CD14-positive monocyte (primary cell): ENCODE measurements at regions not wholly inside any gene's neighbourhood (a gene's known extent, or its start where the extent isn't known, plus 50 kb on each side); places are given as distances from the start of the nearest gene placed in this dataset.

Source experiments
- DNase-seq, 3 donors: peaks; one replicate each; pipeline ENCODE4 v3.0.0-alpha.2; 2011 to 2022
- H2AFZ ChIP-seq: 2 replicates; pipeline ENCODE4 v1.6.0; 2012; ENCODE audit warnings: mild to moderate bottlenecking, low read depth, low read length, inconsistent platforms; ENCODE audit not compliant: insufficient read depth, poor library complexity, severe bottlenecking
- H3K27ac ChIP-seq, 2 donors: 1 replicate in 1 of 2; 2 replicates in 1 of 2; pipeline ENCODE4 v1.5.1; 2012 to 2013; ENCODE audit warnings: low read length in 2 of 2, control low read depth in 1 of 2, inconsistent platforms in 1 of 2, low read depth in 1 of 2, mild to moderate bottlenecking in 1 of 2
- H3K27me3 ChIP-seq, 2 donors: one replicate each; pipeline versions ENCODE4 v1.6.0 to v1.6.1; 2011 to 2013; ENCODE audit warnings: low read length in 2 of 2; ENCODE audit not compliant: control insufficient read depth in 2 of 2, insufficient read depth in 2 of 2
- H3K36me3 ChIP-seq, 2 donors: replicated peaks in 1 of 2; 1 replicate in 1 of 2; 2 replicates in 1 of 2; pipeline versions ENCODE4 v1.5.1 to v1.6.1; 2012 to 2013; ENCODE audit warnings: low read length in 2 of 2, control low read depth in 1 of 2, inconsistent platforms in 1 of 2, mild to moderate bottlenecking in 1 of 2; ENCODE audit not compliant: insufficient read depth in 2 of 2, control insufficient read depth in 1 of 2
- H3K4me1 ChIP-seq, 2 donors: 1 replicate in 1 of 2; 2 replicates in 1 of 2; pipeline versions ENCODE4 v1.5.1 to v1.6.1; 2012 to 2013; ENCODE audit warnings: low read length in 2 of 2, control low read depth in 1 of 2, inconsistent platforms in 1 of 2, mild to moderate bottlenecking in 1 of 2, moderate library complexity in 1 of 2; ENCODE audit not compliant: insufficient read depth in 2 of 2, control insufficient read depth in 1 of 2
- H3K4me2 ChIP-seq: replicated peaks from 2 replicates; pipeline ENCODE3; 2012; ENCODE audit warnings: low read length, moderate library complexity, mild to moderate bottlenecking; ENCODE audit not compliant: poor library complexity, severe bottlenecking; ENCODE audit errors: extremely low read depth
- H3K4me3 ChIP-seq, 3 experiments: fragments of 200-600 bp in 1 of 3; sonication (generic) in 1 of 3; replicated peaks in 1 of 3; 1 replicate in 2 of 3; 2 replicates in 1 of 3; pipeline ENCODE4 v1.5.1; 2011 to 2013; ENCODE audit warnings: low read length in 3 of 3, mild to moderate bottlenecking in 3 of 3, control low read depth in 2 of 3, low read depth in 2 of 3, inconsistent platforms in 1 of 3, moderate library complexity in 1 of 3
- H3K79me2 ChIP-seq: 2 replicates; pipeline ENCODE4 v1.6.0; 2012; ENCODE audit warnings: mild to moderate bottlenecking, control low read depth, inconsistent platforms, low read length, moderate library complexity; ENCODE audit not compliant: insufficient read depth
- H3K9ac ChIP-seq: 2 replicates; pipeline ENCODE4 v1.6.0; 2017; ENCODE audit warnings: low read length, mild to moderate bottlenecking; ENCODE audit not compliant: insufficient read depth, poor library complexity, severe bottlenecking
- H3K9me3 ChIP-seq, 2 donors: replicated peaks in 1 of 2; 1 replicate in 1 of 2; 2 replicates in 1 of 2; pipeline versions ENCODE4 v1.5.1 to v1.6.1; 2012 to 2013; ENCODE audit warnings: low read length in 2 of 2, control low read depth in 1 of 2; ENCODE audit not compliant: control insufficient read depth in 1 of 2, insufficient read depth in 1 of 2
- H4K20me1 ChIP-seq: 2 replicates; pipeline ENCODE4 v1.6.0; 2012; ENCODE audit warnings: mild to moderate bottlenecking, low read length, control low read depth, moderate library complexity; ENCODE audit not compliant: insufficient read depth
- H3K27ac Mint-ChIP-seq, 7 donors: one replicate each; pipeline ENCODE4 v1.8.0; 2020; ENCODE audit warnings: mild to moderate bottlenecking in 7 of 7, mixed read lengths in 7 of 7, moderate library complexity in 6 of 7, inconsistent platforms in 2 of 7
- H3K27me3 Mint-ChIP-seq, 3 donors: one replicate each; pipeline ENCODE4 v1.8.0; 2021 to 2022; ENCODE audit warnings: low read depth in 3 of 3, mild to moderate bottlenecking in 3 of 3, mixed read lengths in 3 of 3, moderate library complexity in 3 of 3, inconsistent platforms in 1 of 3
- H3K36me3 Mint-ChIP-seq, 2 donors: one replicate each; pipeline ENCODE4 v1.8.0; 2020; ENCODE audit warnings: mixed read lengths in 2 of 2, inconsistent platforms in 1 of 2, mild to moderate bottlenecking in 1 of 2
- H3K4me1 Mint-ChIP-seq: one replicate; pipeline ENCODE4 v1.8.0; 2020; ENCODE audit warnings: mild to moderate bottlenecking, mixed read lengths
- H3K4me3 Mint-ChIP-seq, 2 donors: one replicate each; pipeline ENCODE4 v1.8.0; 2020; ENCODE audit warnings: mild to moderate bottlenecking in 2 of 2, mixed read lengths in 2 of 2, moderate library complexity in 1 of 2
- H3K9me3 Mint-ChIP-seq, 7 donors: one replicate each; pipeline ENCODE4 v1.8.0; 2020 to 2022; ENCODE audit warnings: mixed read lengths in 7 of 7, mild to moderate bottlenecking in 6 of 7, moderate library complexity in 6 of 7, inconsistent platforms in 2 of 7
- CTCF ChIP-seq: fragments of 200-600 bp; IDR thresholded peaks from one replicate; pipeline ENCODE4 v1.8.0; 2022; ENCODE audit warnings: antibody characterized with exemption, mild to moderate bottlenecking
- WGBS: methylation state at CpG from one replicate; pipeline ENCODE4 v1.1.5; 2013; ENCODE audit warnings: missing lambda C conversion rate; ENCODE audit not compliant: insufficient coverage; 5-methylcytosine and 5-hydroxymethylcytosine counted together
- intact Hi-C, 2 donors: fragments of 100-400 bp; cut with micrococcal nuclease; formaldehyde crosslinking; loops; one replicate each; pipeline versions ENCODE4 v1.15.0 to v1.15.1; 2023

- H3K4me3 ChIP-seq, result no peak overlapping the region
- no peak overlapping the region for H2AFZ ChIP-seq
- H3K4me2 ChIP-seq, result no peak overlapping the region
- no peak for DNase-seq
- Mint-ChIP-seq H3K27ac (peak overlapping the region in 1 of 7 donors; percentile 40), H3K9me3 (peaks cover 0 to 12% (median 8%) of the 10 kb centered on the region in 7 donors), H3K36me3 (no peaks in the 10 kb centered on the region), H3K4me1 (no peaks in the 10 kb centered on the region), H3K27me3 (peaks cover 0 to 1% (median 0%) of the 10 kb centered on the region in 3 donors), H3K4me3 (no peak overlapping the region)
- no peaks in the 10 kb centered on the region for H3K27me3 ChIP-seq
- no peaks in the 10 kb centered on the region for H3K36me3 ChIP-seq
- no peaks in the 10 kb centered on the region for H3K79me2 ChIP-seq
- no CpG with 5 or more reads among the region's 1 CpG for WGBS
- no peak overlapping the region for H3K9ac ChIP-seq
- no peak for TF ChIP-seq CTCF
- peaks cover 4 to 10% of the 10 kb centered on the region in 2 donors for H3K9me3 ChIP-seq
- intact Hi-C loops, result no loop called here
- H4K20me1 ChIP-seq, result no peaks in the 10 kb centered on the region
- H3K27ac ChIP-seq, result no peak overlapping the region
- no peaks in the 10 kb centered on the region for H3K4me1 ChIP-seq
Measured at GRCh38 chr4:127194281-127194680, 438.5 kb upstream of the INTU start.

- Histone ChIP-seq H3K9ac (no peak overlapping the region), H3K27ac (no peak overlapping the region), H3K36me3 (no peaks in the 10 kb centered on the region), H3K9me3 (peaks cover 4 to 10% of the 10 kb centered on the region in 2 donors), H3K27me3 (no peaks in the 10 kb centered on the region), H2AFZ (no peak overlapping the region), H3K4me3 (no peak overlapping the region), H3K4me2 (no peak overlapping the region), H3K79me2 (no peaks in the 10 kb centered on the region), H4K20me1 (no peaks in the 10 kb centered on the region), H3K4me1 (no peaks in the 10 kb centered on the region)
- Mint-ChIP-seq H3K27ac (no peak overlapping the region), H3K27me3 (peaks cover 0 to 3% (median 1%) of the 10 kb centered on the region in 3 donors), H3K4me3 (no peak overlapping the region), H3K36me3 (no peaks in the 10 kb centered on the region), H3K4me1 (no peaks in the 10 kb centered on the region), H3K9me3 (peaks cover 0 to 16% (median 7%) of the 10 kb centered on the region in 7 donors)
- TF ChIP-seq CTCF, result no peak
- no peak for DNase-seq
- WGBS, result 40% methylated on average over 5 of the region's 7 CpGs
- intact Hi-C loops, result no loop called here
Measured at GRCh38 chr4:127196655-127197352, 436.0 kb upstream of the INTU start.
